ENCODE measurements at regions not wholly inside any gene's neighbourhood (a gene's known extent, or its start where the extent isn't known, plus 50 kb on each side); places are given as distances from the start of the nearest gene placed in this dataset.

DNA sequence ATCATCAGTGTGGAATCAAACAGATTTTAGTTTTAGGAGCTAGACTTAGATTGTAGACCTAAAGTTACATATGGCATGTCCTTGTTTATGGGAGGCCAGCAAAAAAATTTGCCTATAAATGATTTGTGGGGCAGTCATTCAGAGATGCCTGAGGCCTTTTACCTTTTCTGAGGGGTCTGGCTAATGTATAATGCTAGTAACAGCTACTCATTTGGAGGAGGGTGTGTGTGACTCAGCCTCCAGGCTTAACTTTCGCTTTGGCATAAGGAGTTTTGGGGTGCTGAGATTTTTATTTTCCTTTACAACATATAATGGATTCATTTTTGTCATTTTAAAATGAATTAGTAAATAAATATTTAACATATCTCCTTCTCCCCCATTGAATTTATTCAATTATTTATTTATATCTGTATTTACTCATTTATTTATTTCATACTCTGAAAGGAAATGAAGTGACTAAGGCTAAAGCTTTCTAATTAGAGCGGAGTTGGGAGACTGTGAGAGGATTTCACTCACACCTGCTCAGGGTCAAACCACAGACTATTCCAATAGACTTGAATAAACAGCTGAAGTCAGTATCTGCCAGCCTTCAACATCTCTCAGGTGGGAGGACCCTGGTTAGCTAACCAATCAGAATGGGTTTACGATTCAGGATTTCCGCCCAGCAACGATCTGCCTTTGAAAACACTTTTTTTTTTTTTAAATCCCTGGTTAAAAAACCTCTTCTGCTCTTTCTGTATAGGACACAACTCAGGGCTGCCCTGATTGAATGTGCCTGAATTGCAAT, 487.5 kb upstream of the SGCD start:
- no peak overlapping the region for H2BK12ac ChIP-seq (ENCODE audit: low read length)
- H2AK5ac ChIP-seq (ENCODE audit: low read depth, low read length), result no peak overlapping the region
- H3K27ac ChIP-seq (replicated peaks; ENCODE audit: low read length), result no peak overlapping the region
- H3K9me3 ChIP-seq (replicated peaks in 1 of 2; ENCODE audit: control insufficient read depth in 2 of 2, insufficient read depth in 1 of 2, low read depth in 1 of 2, low read length in 2 of 2), result no peaks in the 10 kb centered on the region
- H3K4me2 ChIP-seq (ENCODE audit: insufficient read depth, low read length, poor library complexity, severe bottlenecking), result no peak overlapping the region
- H3K4ac ChIP-seq (ENCODE audit: low read length), result no peak overlapping the region
- DNase-seq (ENCODE audit: low spot score), result no peak
- H3K36me3 ChIP-seq (replicated peaks in 1 of 2; ENCODE audit: control insufficient read depth in 2 of 2, insufficient read depth in 2 of 2, low read length in 2 of 2), result no peaks in the 10 kb centered on the region
- no peaks in the 10 kb centered on the region for H3K79me1 ChIP-seq (ENCODE audit: low read depth, low read length)
- no peak overlapping the region for H2BK15ac ChIP-seq (ENCODE audit: low read length)
- no peak overlapping the region for H3K18ac ChIP-seq (ENCODE audit: low read length)
- WGBS, 2 donors (ENCODE audit: extremely low coverage in 2 of 2, insufficient read length in 2 of 2, insufficient replicate concordance in 1 of 2), result no CpG with 5 or more reads among the region's 5 CpGs
- no peak overlapping the region for H2BK120ac ChIP-seq (ENCODE audit: low read depth, low read length)
- H3K23ac ChIP-seq (ENCODE audit: low read depth, low read length, poor library complexity), result no peak overlapping the region
- no peak overlapping the region for H3K4me3 ChIP-seq (ENCODE audit: low read length in 2 of 2)
- no peaks in the 10 kb centered on the region for H3K4me1 ChIP-seq (ENCODE audit: control insufficient read depth in 2 of 2, insufficient read depth in 1 of 2, low read depth in 1 of 2, low read length in 2 of 2)
- H3K27me3 ChIP-seq (ENCODE audit: control insufficient read depth in 3 of 3, insufficient read depth in 3 of 3, low read depth in 1 of 3, low read length in 3 of 3), result no peaks in the 10 kb centered on the region
- H2AFZ ChIP-seq (ENCODE audit: low read length), result no peak overlapping the region
- H3K14ac ChIP-seq (ENCODE audit: low read length), result no peak overlapping the region
- no peak overlapping the region for H4K8ac ChIP-seq (ENCODE audit: low read depth, low read length)
- H4K91ac ChIP-seq (ENCODE audit: low read depth, low read length, poor library complexity), result no peak overlapping the region
- no peak overlapping the region for H3K9ac ChIP-seq (ENCODE audit: low read depth, low read length, poor library complexity)
- H2BK5ac ChIP-seq (ENCODE audit: low read length), result no peak overlapping the region

DNA sequence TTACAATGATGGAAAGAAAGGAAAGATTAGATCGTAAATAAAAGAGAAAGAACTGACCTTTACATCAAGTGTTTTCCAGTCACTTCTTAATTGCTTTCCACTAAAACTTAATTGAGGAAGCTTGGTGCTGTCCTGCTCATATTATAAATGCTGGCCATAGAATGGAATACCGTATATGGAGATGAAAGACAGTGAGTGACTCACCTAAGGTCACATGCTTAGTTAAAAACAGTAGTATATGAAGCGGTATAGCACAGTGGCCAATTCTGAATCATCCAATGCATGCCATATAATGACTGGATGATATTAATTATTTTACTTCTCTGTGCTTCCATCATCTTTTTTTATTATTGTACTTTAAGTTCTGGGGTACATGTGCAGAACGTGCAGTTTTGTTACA, 482.4 kb upstream of the SGCD start:
- Histone ChIP-seq H2AK5ac (ENCODE audit: low read depth, low read length) (no peak overlapping the region), H3K27ac (replicated peaks; ENCODE audit: low read length) (no peak overlapping the region), H3K4me2 (ENCODE audit: insufficient read depth, low read length, poor library complexity, severe bottlenecking) (no peak overlapping the region), H2BK120ac (ENCODE audit: low read depth, low read length) (no peak overlapping the region), H3K18ac (ENCODE audit: low read length) (no peak overlapping the region), H3K27me3 (ENCODE audit: control insufficient read depth in 3 of 3, insufficient read depth in 3 of 3, low read depth in 1 of 3, low read length in 3 of 3) (no peaks in the 10 kb centered on the region), H3K79me1 (ENCODE audit: low read depth, low read length) (no peaks in the 10 kb centered on the region), H3K4ac (ENCODE audit: low read length) (no peak overlapping the region), H3K14ac (ENCODE audit: low read length) (no peak overlapping the region), H4K91ac (ENCODE audit: low read depth, low read length, poor library complexity) (no peak overlapping the region), H3K9me3 (replicated peaks in 1 of 2; ENCODE audit: control insufficient read depth in 2 of 2, insufficient read depth in 1 of 2, low read depth in 1 of 2, low read length in 2 of 2) (no peaks in the 10 kb centered on the region), H3K23ac (ENCODE audit: low read depth, low read length, poor library complexity) (no peak overlapping the region), H2BK5ac (ENCODE audit: low read length) (no peak overlapping the region), H2AFZ (ENCODE audit: low read length) (no peak overlapping the region), H3K9ac (ENCODE audit: low read depth, low read length, poor library complexity) (no peak overlapping the region), H2BK15ac (ENCODE audit: low read length) (no peak overlapping the region), H3K36me3 (replicated peaks in 1 of 2; ENCODE audit: control insufficient read depth in 2 of 2, insufficient read depth in 2 of 2, low read length in 2 of 2) (no peaks in the 10 kb centered on the region), H3K4me1 (ENCODE audit: control insufficient read depth in 2 of 2, insufficient read depth in 1 of 2, low read depth in 1 of 2, low read length in 2 of 2) (no peaks in the 10 kb centered on the region), H3K4me3 (ENCODE audit: low read length in 2 of 2) (no peak overlapping the region), H4K8ac (ENCODE audit: low read depth, low read length) (no peak overlapping the region), H2BK12ac (ENCODE audit: low read length) (no peak overlapping the region)
- WGBS, 2 donors (ENCODE audit: extremely low coverage in 2 of 2, insufficient read length in 2 of 2, insufficient replicate concordance in 1 of 2), result no CpG with 5 or more reads among the region's 4 CpGs
- no peak for DNase-seq (ENCODE audit: low spot score)

DNA sequence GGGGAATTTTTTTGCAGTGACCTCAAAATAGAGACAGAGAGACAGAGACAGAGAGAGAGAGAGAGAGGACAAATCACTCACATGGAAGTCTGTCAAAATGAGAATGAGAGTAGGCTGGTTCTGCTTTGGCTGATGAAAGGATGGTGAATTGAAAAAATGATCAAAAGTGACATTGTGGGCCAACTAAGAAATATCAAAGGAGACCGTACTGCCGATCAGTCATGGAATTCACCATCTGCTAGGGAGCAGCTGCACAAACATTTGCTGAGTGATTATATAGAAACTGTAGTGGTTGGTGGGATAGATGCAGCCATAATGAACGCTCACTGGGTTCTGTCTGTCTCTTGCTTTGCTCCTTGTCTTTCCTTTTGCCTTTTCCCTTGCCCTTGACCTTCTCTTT, 476.6 kb upstream of the SGCD start:
- no peak overlapping the region for H4K91ac ChIP-seq (ENCODE audit: low read depth, low read length, poor library complexity)
- no peaks in the 10 kb centered on the region for H3K36me3 ChIP-seq (replicated peaks in 1 of 2; ENCODE audit: control insufficient read depth in 2 of 2, insufficient read depth in 2 of 2, low read length in 2 of 2)
- H3K14ac ChIP-seq (ENCODE audit: low read length), result no peak overlapping the region
- no peaks in the 10 kb centered on the region for H3K27me3 ChIP-seq (ENCODE audit: control insufficient read depth in 3 of 3, insufficient read depth in 3 of 3, low read depth in 1 of 3, low read length in 3 of 3)
- no peak overlapping the region for H3K4me3 ChIP-seq (ENCODE audit: low read length in 2 of 2)
- no peak overlapping the region for H4K8ac ChIP-seq (ENCODE audit: low read depth, low read length)
- DNase-seq (ENCODE audit: low spot score), result no peak
- no peak overlapping the region for H3K4ac ChIP-seq (ENCODE audit: low read length)
- no peak overlapping the region for H2BK120ac ChIP-seq (ENCODE audit: low read depth, low read length)
- H2BK15ac ChIP-seq (ENCODE audit: low read length), result no peak overlapping the region
- no CpG with 5 or more reads among the region's 3 CpGs for WGBS, 2 donors (ENCODE audit: extremely low coverage in 2 of 2, insufficient read length in 2 of 2, insufficient replicate concordance in 1 of 2)
- H2AFZ ChIP-seq (ENCODE audit: low read length), result no peak overlapping the region
- H3K4me2 ChIP-seq (ENCODE audit: insufficient read depth, low read length, poor library complexity, severe bottlenecking), result no peak overlapping the region
- H3K18ac ChIP-seq (ENCODE audit: low read length), result no peak overlapping the region
- H3K23ac ChIP-seq (ENCODE audit: low read depth, low read length, poor library complexity), result no peak overlapping the region
- H3K9ac ChIP-seq (ENCODE audit: low read depth, low read length, poor library complexity), result no peak overlapping the region
- no peak overlapping the region for H2AK5ac ChIP-seq (ENCODE audit: low read depth, low read length)
- H2BK5ac ChIP-seq (ENCODE audit: low read length), result no peak overlapping the region
- no peaks in the 10 kb centered on the region for H3K9me3 ChIP-seq (replicated peaks in 1 of 2; ENCODE audit: control insufficient read depth in 2 of 2, insufficient read depth in 1 of 2, low read depth in 1 of 2, low read length in 2 of 2)
- H3K79me1 ChIP-seq (ENCODE audit: low read depth, low read length), result no peaks in the 10 kb centered on the region
- H2BK12ac ChIP-seq (ENCODE audit: low read length), result no peak overlapping the region
- no peaks in the 10 kb centered on the region for H3K4me1 ChIP-seq (ENCODE audit: control insufficient read depth in 2 of 2, insufficient read depth in 1 of 2, low read depth in 1 of 2, low read length in 2 of 2)
- H3K27ac ChIP-seq (replicated peaks; ENCODE audit: low read length), result no peak overlapping the region

DNA sequence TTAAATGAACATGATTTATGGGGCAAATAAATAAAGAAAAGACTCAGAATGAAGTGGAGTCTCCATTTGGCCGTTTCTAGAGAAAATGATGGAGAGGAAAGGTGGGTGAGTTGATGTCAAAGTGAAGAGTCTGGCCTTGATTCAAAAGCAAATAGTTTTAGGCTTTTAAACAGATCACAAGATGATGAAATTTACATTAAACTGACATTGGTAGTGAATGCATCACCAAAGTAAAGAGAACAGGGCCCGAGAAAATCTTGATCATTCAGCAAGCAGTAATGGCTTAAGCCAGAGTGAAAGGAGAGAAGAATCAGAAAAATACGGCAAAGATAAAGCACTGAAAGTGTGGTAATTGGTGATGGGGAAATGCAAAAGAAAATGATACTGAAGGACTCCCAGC, 460.0 kb upstream of the SGCD start:
- Histone ChIP-seq H2BK12ac (ENCODE audit: low read length) (no peak overlapping the region), H3K4me3 (ENCODE audit: low read length in 2 of 2) (no peak overlapping the region), H3K4me1 (ENCODE audit: control insufficient read depth in 2 of 2, insufficient read depth in 1 of 2, low read depth in 1 of 2, low read length in 2 of 2) (peaks cover 0 to 1% of the 10 kb centered on the region in 2 donors), H4K91ac (ENCODE audit: low read depth, low read length, poor library complexity) (no peak overlapping the region), H3K36me3 (replicated peaks in 1 of 2; ENCODE audit: control insufficient read depth in 2 of 2, insufficient read depth in 2 of 2, low read length in 2 of 2) (no peaks in the 10 kb centered on the region), H3K9ac (ENCODE audit: low read depth, low read length, poor library complexity) (no peak overlapping the region), H3K23ac (ENCODE audit: low read depth, low read length, poor library complexity) (no peak overlapping the region), H3K79me1 (ENCODE audit: low read depth, low read length) (no peaks in the 10 kb centered on the region), H2BK15ac (ENCODE audit: low read length) (no peak overlapping the region), H3K4ac (ENCODE audit: low read length) (no peak overlapping the region), H3K9me3 (replicated peaks in 1 of 2; ENCODE audit: control insufficient read depth in 2 of 2, insufficient read depth in 1 of 2, low read depth in 1 of 2, low read length in 2 of 2) (no peaks in the 10 kb centered on the region), H3K27ac (replicated peaks; ENCODE audit: low read length) (no peak overlapping the region), H3K18ac (ENCODE audit: low read length) (no peak overlapping the region), H3K14ac (ENCODE audit: low read length) (no peak overlapping the region), H2AK5ac (ENCODE audit: low read depth, low read length) (no peak overlapping the region), H3K4me2 (ENCODE audit: insufficient read depth, low read length, poor library complexity, severe bottlenecking) (no peak overlapping the region), H2BK5ac (ENCODE audit: low read length) (no peak overlapping the region), H4K8ac (ENCODE audit: low read depth, low read length) (no peak overlapping the region), H2BK120ac (ENCODE audit: low read depth, low read length) (no peak overlapping the region), H2AFZ (ENCODE audit: low read length) (no peak overlapping the region), H3K27me3 (ENCODE audit: control insufficient read depth in 3 of 3, insufficient read depth in 3 of 3, low read depth in 1 of 3, low read length in 3 of 3) (no peaks in the 10 kb centered on the region)
- DNase-seq (ENCODE audit: low spot score), result no peak
- no CpG with 5 or more reads among the region's 3 CpGs for WGBS, 2 donors (ENCODE audit: extremely low coverage in 2 of 2, insufficient read length in 2 of 2, insufficient replicate concordance in 1 of 2)
